SH-SY5Y (cell line): ENCODE measurements at regions not wholly inside any gene's neighbourhood (a gene's known extent, or its start where the extent isn't known, plus 50 kb on each side); places are given as distances from the start of the nearest gene placed in this dataset.

ENCODE experiments used
- GATA2 ChIP-seq: IDR thresholded peaks from 2 replicates; pipeline ENCODE4 v1.6.1; 2011; ENCODE audit warnings: mild to moderate bottlenecking, low read depth, low read length
- GATA3 ChIP-seq: IDR thresholded peaks from 2 replicates; pipeline ENCODE4 v1.6.1; 2011; ENCODE audit warnings: low read depth, mild to moderate bottlenecking, low read length, moderate library complexity

DNA sequence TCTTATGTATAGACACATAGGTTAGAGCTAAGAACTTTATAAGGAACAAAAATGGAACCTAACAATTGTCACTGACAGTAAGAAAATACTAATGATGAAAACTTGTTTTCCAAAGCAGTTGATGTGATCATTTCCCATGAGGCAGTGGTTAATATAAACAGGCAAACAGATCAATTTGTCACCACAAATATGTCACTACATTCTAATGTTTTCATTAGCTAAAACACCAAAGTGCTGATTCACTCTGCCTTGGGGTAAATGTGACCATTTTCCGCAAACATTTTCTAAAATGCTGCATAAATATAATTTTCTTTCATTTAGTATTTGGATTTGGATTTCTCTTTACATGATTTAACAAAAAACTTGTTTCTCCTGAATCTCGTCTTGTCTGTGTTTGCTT, 408.9 kb upstream of the CTSO start:
- no peak for TF ChIP-seq GATA3
- TF ChIP-seq GATA2 = no peak
